Activated naive CD8-positive, alpha-beta T cell treated with anti-CD3 and anti-CD28 coated beads, Interleukin-2, amount 50 U/mL, for 16 hours (primary cell): ENCODE measurements at regions not wholly inside any gene's neighbourhood (a gene's known extent, or its start where the extent isn't known, plus 50 kb on each side); places are given as distances from the start of the nearest gene placed in this dataset.
"Not testable (repeated sequence)": the region's sequence is repeated elsewhere in the genome, so short reads cannot be mapped to it uniquely, and the experiment has no call there.

ENCODE experiments used
- DNase-seq: peaks from one replicate; pipeline ENCODE4 v3.0.0-alpha.2; 2020; ENCODE audit warnings: low read depth, low spot score

DNA sequence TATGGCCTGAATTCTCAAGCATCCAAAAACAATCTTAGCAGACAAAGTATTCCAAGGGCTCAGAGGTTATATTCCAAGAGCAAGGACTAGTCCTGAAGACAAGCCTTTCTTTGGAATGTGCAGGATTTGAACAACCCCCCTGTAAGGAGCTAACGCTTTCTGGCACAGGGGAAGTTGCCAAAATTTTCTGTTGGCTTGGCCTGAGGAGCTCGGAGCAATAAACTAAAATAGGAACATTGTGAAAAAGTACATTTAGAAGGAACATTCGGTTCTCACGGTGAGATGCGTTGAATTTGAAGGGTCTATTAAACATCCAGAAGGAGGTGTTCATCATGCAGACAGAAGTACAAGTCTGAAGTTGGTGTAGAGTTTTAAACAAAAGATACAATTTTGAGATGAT lies 1030.5 kb upstream of the CELF2 start:
- no peak for DNase-seq

DNA sequence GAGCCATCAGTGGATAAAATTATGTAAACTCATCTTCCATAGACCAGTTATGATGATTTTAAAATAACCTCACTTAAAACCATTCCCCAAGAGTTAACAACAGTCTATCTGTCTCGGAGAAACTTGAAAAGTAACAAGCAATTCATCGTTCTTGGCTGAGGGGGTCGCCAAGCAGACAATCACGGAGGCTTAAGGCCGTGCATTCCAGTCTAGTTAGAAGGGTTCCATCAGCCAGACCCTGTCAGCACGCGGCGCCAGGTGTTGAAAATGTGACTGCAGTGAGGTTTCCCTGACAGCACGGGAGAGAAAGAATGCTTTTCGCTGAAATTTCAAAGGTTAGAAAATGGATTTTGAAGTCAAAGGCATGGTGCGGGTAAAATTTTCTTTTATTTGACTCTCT lies 1025.0 kb upstream of the CELF2 start:
- DNase-seq, result no peak

DNA sequence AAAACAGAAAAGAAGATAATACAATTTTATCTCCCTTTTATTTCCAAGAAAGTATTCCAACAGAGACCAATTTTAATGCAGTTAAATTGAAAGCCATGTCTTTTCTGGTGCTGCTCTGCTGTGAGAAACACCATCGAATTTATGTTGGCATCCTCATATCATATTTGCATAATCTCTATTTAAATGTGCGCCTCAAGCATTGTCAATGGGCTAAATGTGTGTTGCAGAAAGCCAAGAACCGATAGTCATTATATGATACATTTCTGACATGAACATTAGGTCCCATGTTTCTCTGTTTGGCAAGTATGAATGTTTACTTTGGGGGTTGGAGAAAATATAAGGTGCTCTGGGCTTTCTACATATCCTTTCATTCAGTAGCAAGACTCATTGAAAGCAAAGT lies 1023.5 kb upstream of the CELF2 start:
- no peak for DNase-seq

DNA sequence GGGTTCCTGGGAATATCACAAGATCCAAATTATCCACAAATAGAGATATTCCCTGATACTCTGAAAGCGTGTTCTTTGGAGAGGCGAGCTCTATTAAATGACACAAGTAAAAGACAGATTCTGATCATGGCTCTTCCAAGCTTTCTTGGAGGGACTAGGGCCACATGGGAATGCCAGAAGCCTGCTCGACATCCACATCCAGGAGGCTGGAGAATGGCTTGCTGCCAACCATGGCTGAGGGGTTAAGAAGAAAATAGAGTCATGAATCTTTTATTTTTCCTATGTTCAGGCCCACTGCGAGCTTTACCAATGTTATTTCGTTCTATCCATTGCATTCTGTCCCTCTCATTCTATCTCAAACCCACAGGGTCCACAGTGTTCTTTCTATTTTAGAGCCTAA lies 1018.0 kb upstream of the CELF2 start:
- DNase-seq, result no peak

DNA sequence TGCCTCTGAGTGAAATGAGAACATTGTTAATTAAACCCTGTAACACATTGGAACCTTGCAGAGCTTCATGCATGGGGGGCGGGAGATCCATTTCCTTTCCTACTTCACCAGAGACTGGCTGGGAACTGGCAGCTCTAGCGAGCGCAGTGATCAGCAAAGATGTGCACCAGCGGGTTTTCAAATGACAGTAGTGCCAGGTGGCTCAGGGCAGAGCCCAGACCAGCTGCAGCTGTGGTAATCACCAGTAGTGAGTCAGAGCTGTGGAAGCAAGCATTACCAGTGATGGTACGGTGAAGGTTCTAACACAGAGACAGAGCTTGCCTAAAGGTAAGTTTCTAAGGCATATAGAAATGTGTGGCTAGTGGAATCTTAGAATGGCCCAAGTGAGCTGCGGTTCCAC lies 1009.7 kb upstream of the CELF2 start:
- DNase-seq, result no peak

DNA sequence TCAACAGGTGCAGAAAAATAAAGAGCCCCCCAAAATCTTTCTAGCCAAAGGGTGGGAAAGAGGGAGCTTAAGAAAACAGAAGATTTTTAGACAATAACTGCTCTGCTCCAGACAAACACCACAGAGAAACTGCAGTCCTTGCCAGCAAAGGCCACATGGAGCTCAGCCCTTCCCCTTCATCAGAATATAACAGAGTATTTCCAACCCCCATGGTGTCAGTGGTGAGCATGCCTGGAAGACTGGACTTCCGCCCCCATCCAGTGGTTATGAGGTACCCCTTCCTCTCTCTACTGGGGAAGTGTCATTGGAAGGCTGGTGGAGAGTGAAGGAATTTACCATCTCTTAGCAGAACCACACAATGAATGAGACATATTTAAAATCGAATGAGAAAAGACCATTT lies 1007.3 kb upstream of the CELF2 start:
- no peak for DNase-seq

DNA sequence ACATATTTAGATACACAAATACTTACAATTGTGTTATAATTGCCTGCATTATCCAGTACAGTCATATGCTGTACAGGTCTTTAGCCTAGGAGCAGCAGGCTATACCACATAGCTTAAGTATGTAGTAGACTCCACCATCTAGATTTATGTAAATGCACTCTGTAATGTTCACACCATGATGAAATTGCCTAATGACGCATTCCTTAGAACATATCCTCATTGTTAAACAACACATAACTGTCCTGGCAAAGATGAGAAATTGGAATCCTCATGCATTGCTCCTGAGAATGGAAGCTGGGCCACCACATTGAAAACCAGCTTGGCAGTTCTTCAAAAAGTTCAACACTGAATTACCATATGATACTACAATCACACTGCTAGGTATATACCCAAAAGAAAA lies 1002.8 kb upstream of the CELF2 start:
- no peak for DNase-seq

DNA sequence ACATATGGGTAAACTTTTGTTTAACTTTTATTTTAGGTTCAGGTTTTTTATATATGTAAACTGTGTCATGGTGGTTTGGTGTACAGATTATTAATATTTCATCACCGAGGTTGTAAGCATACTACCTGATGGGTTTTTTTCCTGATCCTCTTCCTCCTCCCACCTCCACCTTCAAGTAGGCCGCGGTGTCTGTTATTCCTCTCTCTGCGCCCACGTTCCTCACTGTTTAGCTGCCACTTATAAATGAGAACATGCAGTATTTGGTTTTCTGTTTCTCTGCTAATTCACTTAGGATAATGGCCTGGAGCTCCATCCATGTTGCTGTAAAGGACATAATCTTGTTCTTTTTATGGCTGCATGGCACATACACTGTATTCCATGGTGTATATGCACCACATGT lies 1000.0 kb upstream of the CELF2 start:
- no peak for DNase-seq

DNA sequence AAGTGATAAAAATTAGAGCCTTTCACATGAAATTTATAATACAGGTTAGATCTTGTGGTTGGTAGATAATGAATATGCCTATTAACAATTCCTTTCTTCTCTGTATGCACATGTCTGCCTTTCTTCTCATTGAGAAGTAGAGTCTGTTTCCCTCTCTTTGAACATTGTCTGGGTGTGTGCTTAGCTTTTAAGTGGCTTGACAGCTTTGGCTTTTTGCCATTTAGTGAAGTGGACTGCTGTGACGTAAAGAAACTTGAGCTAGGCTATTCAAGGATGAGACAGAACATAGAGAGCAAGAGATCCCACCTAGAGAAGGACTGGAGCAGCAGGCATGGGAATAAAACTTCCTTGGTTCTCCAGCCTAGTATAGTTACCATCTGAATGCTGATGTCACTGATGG lies 996.7 kb upstream of the CELF2 start:
- no peak for DNase-seq

DNA sequence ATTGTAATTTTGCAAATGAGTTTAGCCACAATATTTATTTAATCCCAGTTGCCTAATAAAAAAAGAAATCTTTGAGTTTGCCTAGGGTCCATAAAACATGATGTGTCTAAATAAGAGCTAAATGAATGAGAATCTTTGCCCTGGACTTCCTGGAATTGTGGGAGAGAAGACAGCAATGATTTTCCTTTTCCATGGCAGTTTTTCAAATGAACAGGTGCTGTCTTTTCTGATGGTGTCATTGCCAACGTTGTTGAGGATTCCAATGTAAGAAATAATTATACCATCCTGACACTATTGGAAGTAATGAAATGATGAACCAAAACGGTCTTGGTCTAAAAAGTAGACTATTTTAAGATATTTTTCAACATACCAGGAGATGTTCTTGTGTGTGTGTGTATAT lies 984.7 kb upstream of the CELF2 start:
- no peak for DNase-seq

DNA sequence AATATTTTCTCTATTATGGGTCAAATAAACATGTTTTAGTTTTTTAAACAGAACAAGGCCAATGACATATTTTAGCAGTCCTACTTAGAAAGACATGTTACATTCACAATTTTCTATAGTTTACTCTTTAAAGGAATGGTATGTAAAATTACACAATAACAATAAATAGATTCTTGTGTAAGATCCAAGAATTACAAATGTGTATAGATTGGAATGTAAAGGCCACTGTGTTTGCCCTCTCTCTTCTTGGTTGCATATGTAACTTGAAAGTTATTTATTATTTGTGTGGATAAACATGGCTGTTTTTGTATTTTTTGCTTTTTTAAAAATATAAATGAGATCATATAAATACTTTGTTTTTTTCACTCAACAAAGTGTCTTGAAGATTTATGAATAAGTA lies 979.3 kb upstream of the CELF2 start:
- DNase-seq, result no peak

DNA sequence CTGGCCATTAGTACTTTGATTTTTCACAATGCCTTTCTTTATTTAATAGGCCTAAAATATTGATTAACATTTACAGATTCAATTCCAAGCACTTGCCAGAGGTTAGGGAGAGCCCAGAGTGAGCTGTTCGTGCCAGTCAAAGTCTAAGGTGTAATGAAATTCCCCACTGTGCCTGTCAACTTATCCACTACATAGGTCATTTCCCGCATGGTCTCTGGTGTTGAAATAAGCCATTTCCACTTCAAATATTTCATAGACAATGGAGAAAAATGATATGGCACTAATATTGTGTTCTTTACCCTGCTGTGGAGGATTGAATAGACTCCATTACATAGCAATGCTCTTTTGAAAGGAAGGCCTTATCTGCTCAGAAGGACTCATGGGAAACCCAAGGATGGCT lies 978.1 kb upstream of the CELF2 start:
- no peak for DNase-seq

DNA sequence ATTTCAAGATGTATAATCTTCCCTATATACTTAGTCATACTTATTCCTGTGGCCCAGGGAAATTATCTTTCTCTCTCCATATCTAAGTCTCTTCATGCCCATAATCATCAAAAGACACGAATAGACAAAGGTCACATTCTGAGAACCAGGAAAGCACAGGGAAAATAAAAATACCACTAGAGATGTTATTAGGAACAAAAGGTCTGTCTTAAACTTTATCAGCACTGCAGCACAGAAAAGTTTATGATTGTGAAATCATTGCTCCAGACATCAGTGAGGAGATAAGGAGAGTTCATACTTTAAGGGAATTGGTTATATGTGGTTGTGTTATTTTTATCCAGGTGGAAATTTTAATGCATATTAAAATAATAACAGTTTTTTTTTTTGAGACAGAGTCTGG lies 974.6 kb upstream of the CELF2 start:
- DNase-seq, result no peak

DNA sequence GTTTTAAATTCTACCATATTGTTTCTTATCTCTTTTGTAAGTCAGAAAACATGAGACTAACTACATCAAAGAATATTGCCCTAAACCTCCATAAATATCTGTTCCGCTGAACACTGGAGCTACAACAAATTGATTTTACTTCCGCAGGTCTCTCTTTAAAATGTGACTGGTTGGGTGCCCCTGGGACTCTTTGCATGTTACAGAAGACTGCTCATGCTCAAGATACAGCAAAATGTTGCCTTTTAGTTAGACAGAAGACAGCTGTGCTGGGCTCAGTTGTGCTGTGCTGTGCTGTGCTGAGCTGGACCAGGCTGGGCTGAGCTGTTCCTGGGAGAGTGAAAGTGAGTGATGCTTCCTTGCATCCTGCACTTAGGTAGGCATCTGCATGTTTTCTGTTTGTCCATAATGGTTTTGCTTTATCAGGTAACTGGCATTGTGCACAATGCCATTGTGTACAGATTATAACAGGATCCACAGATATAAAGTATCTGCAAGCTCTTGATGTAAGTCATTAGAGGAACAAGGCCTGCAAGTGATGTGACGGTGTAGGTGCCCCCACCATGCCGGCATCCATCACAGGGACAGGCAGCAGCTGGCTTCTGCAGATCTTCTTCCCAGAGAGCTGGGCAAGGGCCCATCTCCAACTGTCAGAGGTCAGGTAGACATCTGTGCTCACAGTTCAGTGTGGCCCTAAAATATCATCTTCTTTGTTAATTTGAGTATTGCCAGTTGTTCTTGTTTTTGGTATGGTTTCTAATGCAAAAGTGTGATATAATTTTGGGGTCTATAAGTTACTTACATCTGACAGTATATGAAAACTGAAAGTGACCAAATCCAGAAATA lies 972.5 kb upstream of the CELF2 start:
- DNase-seq, result no peak

DNA sequence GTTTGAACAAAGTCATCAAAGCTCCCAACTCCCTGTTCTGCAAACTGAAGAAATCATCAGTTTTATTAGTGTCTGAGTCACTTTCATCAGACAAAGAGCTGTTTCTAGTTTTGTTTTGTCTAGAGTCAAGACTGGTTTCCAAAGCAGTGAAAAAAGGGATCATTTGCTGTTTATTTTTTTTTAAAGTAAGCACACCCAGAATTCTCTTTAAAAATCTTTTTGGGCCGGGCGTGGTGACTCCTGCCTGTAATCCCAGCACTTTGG lies 972.0 kb upstream of the CELF2 start:
- DNase-seq, result no peak

DNA sequence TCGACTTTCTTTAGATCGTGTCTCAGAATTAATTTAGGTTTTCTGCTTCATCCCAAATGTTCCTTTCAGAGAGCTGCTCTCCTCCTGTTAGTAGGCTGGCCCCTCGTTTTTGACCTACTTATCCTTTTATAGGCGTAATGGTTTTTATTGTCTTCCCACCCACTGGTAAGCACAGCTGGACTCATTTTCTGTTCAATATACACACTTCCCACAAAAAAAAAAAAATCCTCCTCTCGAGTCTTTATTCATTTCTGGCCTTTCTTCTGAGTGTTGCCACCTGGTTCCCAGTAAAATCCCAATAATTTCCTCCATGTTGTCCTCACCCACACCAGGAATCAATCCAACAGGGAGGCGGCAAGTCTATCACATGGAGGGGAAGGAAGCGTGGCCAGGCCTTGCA lies 970.2 kb upstream of the CELF2 start:
- DNase-seq, result no peak

DNA sequence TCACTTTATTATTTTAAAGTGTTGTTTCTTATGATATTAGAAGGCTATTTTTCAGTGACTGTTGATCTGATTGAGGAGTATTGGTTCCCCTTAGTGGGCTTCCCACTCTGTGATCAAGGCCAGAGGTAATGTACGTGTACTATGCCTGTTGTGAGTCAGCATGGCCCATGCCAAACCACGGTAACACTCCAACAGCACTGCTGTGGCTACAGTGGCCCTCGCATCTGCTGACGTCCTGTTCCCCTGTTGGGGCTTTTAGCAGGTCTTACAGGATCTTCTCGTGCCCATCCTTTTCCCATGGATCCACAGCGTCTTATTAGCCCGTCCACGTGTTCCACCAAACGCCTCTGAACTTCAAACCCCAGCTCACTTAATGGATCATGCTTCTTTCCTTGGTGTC lies 964.6 kb upstream of the CELF2 start:
- no peak for DNase-seq

DNA sequence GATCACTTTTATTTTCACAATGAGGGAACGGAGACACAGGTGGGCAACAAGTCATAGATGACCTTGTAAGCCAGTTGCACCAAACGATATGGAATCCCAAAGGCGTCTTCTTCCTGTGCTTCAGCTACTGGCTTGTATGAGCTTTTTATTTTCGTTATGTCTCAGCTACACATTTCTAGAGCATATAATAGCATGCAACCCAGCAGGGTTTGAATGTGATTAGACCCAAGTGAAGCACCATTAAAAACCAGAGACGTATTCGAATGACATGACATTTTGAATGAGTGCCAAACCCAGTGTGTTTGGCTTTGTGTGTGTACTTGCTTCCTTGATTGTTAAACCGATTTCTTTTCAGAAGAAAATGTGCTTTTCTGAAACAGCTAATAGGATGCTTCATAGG lies 963.2 kb upstream of the CELF2 start:
- DNase-seq, result no peak

DNA sequence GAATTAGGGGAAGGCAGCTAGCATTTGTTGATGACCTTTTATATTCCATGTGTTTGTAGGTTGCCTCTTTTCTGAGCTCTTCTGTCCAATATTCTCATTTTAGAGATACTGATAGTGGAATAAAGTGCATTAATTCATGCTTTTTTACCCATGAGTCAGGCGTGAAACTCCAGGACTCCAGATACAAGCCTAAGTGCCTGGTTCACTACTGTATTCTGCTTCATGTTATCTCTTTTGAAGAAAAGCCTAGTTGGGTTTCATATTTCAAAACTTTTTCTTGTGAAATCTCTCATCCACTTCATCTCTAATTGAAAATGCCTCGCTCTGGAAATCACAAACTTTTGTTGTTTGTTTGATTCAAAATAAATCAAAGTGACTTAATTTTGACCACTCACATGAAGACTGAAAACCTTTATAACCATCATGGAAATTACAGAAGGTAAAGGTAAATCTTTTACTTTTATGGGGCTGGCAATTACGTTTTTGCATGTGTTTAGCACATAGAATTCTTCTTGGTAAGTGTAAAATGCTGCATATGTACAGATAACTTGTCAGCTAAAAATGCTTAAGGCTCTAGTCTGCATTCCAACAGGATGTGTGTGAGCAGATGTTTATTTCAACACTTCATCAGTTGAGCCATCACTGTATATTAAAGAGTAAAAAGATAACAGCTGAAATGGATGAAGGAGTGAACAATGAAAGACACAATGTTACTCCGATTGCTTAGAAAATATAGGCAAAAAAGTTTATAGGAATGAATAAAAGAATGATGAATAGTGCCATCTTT lies 961.8 kb upstream of the CELF2 start:
- DNase-seq, result no peak

DNA sequence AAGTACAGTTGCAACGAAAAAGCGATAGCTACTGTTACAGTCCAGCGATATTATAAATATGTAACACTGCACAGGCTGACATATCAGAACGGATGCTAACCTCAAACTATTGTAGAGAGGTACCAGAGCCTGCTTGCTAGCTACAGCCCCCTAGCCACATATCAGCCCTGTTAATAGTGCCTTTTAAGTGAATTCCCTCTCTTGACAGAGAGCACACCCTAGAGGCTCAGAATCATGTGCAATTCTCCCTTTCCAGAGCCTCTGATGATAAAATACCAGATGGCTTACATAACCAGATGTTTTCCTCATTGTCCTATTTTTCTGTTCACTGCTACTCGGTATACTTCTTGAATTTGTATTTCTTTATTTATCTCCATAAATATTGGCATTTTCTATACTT lies 960.7 kb upstream of the CELF2 start:
- no peak for DNase-seq

DNA sequence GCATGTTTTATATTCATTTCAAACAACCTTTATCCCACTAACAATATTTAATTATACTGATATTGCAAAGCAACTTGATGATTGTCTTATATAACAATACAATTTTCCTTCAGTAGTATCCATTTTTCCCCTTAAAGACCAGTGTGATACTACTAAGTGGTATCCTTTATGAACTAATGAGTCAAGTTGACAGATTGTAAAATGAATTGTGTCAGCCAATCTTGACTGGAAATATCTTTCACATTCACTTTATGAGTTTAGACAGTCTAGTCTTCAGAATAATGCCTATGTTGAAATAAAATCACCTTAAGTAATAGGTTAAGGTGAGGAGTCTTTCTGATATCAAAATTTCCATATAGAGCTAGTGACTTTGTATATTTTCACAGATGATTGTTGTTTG lies 950.0 kb upstream of the CELF2 start:
- no peak for DNase-seq

DNA sequence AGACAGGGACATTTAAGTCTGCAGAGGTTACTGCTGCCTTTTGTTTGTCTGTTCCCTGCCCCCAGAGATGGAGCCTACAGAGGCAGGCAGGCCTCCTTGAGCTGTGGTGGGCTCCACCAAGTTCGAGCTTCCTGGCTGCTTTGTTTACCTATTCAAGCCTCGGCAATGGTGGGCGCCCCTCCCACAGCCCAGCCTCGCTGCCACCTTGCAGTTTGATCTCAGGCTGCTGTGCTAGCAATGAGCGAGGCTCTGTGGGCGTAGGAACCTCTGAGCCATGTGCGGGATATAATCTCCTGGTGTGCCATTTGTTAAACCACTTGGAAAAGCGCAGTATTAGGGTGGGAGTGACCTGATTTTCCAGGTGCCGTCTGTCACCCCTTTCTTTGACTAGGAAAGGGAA lies 942.8 kb upstream of the CELF2 start:
- DNase-seq, result not testable (repeated sequence)

DNA sequence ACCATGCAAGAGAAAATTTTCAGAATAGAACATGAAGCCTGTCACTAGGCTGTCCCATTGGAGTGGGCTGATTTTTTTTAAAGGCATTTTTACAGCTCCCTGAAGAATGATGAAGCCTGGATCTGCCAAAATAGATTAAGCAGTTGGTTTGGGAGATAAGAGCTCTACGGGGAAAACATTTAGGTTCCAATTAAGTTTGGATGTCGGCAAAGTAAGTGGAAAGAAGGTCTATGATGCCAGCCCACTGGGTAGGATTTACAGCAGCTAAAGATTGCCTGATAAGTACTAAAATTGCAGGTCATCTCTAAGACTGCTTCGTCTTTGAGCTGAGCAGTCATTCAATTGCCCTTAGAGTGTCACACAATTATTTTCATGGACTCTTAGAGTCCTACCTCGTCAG lies 939.2 kb upstream of the CELF2 start:
- DNase-seq, result no peak

DNA sequence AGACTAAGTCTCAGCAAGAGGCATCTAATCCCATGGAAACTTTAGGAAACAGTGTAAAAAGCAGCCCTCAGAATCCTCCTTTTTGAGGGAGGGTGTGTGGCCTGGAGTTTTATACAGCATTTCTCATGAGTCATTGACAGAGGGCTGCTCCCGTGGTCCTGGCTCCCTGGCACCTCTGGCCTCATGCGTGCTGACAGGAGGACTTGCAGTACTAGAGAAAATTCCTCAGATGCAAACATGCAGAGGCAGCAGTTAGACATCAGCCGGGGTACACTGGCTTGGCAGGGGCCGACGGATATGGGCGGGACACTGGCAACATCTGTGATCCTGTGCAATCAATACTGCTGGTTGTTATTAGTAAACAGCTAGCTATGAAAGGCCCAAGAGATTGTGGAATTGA lies 925.1 kb upstream of the CELF2 start:
- DNase-seq, result no peak
